AG04450 (cell line): ENCODE measurements at regions not wholly inside any gene's neighbourhood (a gene's known extent, or its start where the extent isn't known, plus 50 kb on each side); places are given as distances from the start of the nearest gene placed in this dataset.

Source experiments
- CTCF ChIA-PET: fragments of 300-600, 350-600 bp; formaldehyde crosslinking; extraction: SDS; loops from one replicate; lab custom pipeline; 2022; ENCODE audit warnings: antibody characterized with exemption, inconsistent platforms; lab: Charles Lee
- POLR2A ChIA-PET: fragments of 350-600 bp; formaldehyde crosslinking; extraction: SDS; loops from one replicate; lab custom pipeline; 2021; ENCODE audit warnings: antibody characterized with exemption, inconsistent platforms; lab: Yijun Ruan, JAX
- DNase-seq: peaks from one replicate; pipeline ENCODE4 v3.0.0-alpha.2; 2011; ENCODE audit warnings: low read depth, low spot score
- H3K27ac ChIP-seq: one replicate; pipeline ENCODE4 v1.5.1; 2012; ENCODE audit warnings: low read depth, low read length, control low read depth
- H3K27me3 ChIP-seq: one replicate; pipeline ENCODE4 v1.6.0; 2012; ENCODE audit warnings: low read length; ENCODE audit not compliant: control insufficient read depth, insufficient read depth
- H3K4me3 ChIP-seq: 2 replicates; pipeline ENCODE4 v1.5.1; 2011; ENCODE audit warnings: mild to moderate bottlenecking, low read depth, low read length, control low read depth
- H3K9me3 ChIP-seq: 2 replicates; pipeline ENCODE4 v1.5.1; 2012; ENCODE audit warnings: low read length; ENCODE audit not compliant: control insufficient read depth, insufficient read depth
- TF ChIP-seq, protein P1 (sequence below): IDR thresholded peaks from 2 replicates; pipeline ENCODE4 v1.5.1; 2011; ENCODE audit warnings: low read depth, low read length, control low read depth, inconsistent platforms

DNA sequence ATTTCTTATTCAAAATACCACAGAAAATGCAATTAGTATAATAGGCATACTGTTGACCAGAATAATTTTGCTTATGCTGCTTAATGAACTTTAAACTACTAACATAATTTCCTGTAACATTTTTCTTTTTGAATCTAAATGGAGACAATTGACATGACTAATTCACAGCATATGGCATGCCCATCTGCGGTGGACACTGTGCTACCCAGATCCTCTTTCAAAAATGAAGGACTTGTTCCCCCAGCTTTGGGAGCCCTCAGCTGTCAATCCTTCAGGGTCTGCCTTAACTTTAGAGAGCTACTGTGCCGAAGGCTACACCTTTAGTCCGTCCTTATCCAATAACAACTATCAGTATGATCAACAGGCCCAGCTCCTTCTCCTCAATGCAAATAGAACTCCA is 789.0 kb downstream of the PLA2G4A start:
- Histone ChIP-seq H3K9me3 (peaks cover 17% of the 10 kb centered on the region), H3K27ac (no peak overlapping the region), H3K27me3 (no peaks in the 10 kb centered on the region), H3K4me3 (no peak overlapping the region)
- no peak for DNase-seq
- ChIA-PET CTCF (no interaction called here), POLR2A (no interaction called here)
- TF ChIP-seq, protein P1, sequence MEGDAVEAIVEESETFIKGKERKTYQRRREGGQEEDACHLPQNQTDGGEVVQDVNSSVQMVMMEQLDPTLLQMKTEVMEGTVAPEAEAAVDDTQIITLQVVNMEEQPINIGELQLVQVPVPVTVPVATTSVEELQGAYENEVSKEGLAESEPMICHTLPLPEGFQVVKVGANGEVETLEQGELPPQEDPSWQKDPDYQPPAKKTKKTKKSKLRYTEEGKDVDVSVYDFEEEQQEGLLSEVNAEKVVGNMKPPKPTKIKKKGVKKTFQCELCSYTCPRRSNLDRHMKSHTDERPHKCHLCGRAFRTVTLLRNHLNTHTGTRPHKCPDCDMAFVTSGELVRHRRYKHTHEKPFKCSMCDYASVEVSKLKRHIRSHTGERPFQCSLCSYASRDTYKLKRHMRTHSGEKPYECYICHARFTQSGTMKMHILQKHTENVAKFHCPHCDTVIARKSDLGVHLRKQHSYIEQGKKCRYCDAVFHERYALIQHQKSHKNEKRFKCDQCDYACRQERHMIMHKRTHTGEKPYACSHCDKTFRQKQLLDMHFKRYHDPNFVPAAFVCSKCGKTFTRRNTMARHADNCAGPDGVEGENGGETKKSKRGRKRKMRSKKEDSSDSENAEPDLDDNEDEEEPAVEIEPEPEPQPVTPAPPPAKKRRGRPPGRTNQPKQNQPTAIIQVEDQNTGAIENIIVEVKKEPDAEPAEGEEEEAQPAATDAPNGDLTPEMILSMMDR, result no peak

DNA sequence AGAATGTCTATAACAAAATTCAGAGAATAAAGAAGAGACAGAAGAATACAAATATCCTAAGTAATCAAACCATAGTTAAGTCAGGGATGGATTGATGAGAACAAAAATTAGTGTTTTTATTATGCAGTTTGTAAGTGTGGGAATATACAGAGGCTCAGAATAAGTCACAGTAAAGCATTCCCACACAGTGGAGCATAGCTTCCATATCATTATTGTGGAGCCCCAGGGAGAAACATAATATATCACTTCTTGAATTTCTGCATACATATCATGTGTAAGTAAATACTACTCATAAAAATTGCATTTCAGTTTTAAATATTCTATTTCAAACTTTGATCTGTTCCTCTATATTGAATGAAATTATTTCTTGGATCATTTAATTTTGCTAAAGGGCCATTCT is 790.4 kb downstream of the PLA2G4A start:
- POLR2A ChIA-PET, result no interaction called here
- Histone ChIP-seq H3K27ac (no peak overlapping the region), H3K27me3 (no peaks in the 10 kb centered on the region), H3K4me3 (no peak overlapping the region), H3K9me3 (peaks cover 17% of the 10 kb centered on the region)
- CTCF ChIA-PET, result no interaction called here
- no peak for DNase-seq
- TF ChIP-seq, protein P1, result no peak

DNA sequence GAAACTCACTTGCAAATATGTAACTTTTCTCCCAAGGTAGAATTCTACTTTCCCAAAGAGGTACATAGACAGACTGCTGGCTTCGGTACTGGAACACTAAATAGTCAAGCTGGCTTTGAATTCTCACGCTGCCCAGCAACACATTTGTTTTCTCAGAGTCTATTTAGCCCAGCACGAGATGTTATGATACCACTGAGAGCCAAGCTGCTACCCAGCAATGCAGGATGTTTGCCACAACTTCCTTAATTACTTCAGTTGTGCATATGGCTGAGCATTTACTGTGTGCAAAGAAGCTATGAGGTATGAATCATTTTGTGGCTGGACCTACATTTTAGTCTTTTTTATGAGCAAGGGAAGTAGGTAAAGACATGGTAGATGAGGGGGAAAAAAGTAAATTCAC is 793.2 kb downstream of the PLA2G4A start:
- no peak for DNase-seq
- Histone ChIP-seq H3K27ac (no peak overlapping the region), H3K4me3 (no peak overlapping the region), H3K9me3 (peaks cover under 1% of the 10 kb centered on the region; the same call in 1 of the 2 replicates), H3K27me3 (no peaks in the 10 kb centered on the region)
- TF ChIP-seq, protein P1, result no peak
- ChIA-PET POLR2A (no interaction called here), CTCF (interaction anchor here (0.7 to 0.8 kb wide), 2 partner anchors 9 to 356 kb away, joined by 3 read pairs; no protein-coding TSS in a partner anchor)

DNA sequence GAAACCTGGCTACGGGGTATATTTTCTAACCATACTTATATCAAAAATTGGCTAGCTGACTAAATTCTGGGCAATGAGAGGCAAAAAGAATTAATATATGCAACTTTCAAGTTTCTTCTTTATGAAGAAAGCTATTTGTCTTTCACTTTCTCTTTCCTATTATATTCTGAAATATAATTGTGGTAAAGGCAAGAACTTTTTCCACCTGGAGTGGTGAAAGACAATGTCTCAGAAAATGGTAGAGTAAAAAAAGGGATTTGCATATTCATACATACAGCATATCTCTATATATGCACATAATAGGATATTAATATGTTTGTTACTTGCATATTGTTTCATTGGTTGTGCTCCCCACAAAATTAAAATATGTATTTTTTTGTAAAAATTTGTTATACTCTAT is 793.8 kb downstream of the PLA2G4A start:
- TF ChIP-seq, protein P1, result no peak
- Histone ChIP-seq H3K4me3 (no peak overlapping the region), H3K27ac (no peak overlapping the region), H3K9me3 (no peaks in the 10 kb centered on the region), H3K27me3 (no peaks in the 10 kb centered on the region)
- DNase-seq, result no peak
- ChIA-PET POLR2A (no interaction called here), CTCF (interaction anchor here (0.8 kb wide), 1 partner anchor 10 kb away, joined by 3 read pairs; no protein-coding TSS in a partner anchor)

DNA sequence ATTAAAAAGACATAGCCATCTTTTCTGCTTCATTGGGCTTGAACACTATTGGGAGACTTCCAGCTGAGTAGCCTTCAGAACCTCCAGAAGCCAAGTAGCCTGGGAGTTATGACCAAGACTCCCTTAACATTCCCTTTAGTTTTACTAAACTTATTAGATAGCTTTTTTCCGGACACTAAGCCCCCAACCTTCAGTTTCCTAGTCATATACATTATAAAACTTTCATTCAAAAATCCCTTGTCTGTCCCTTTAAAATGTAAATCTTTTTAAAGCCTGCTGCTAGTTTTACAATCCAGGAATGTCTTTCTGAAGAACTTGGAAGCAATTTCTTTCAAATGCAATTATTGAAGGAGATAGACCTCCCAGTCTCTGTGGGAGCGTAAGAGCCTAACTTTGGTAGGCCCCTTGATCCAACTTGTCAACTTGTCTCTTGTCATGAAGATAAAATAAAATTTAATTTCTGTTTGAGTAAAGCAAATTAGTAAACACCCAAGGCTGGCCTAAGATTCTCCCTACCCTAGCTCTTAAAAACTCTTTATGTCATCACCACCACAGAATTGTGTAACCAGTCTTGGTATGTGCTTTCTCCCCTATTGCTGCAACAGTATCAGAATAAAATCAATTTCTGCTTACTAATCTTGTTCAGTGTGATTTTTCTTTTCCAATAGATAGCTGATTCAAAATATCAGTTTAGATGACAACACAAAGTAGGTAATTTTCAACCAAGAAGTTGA is 796.2 kb downstream of the PLA2G4A start:
- POLR2A ChIA-PET, result no interaction called here
- DNase-seq, result no peak
- H3K9me3 ChIP-seq, result no peaks in the 10 kb centered on the region
- TF ChIP-seq, protein P1, result no peak
- no peak overlapping the region for H3K4me3 ChIP-seq
- H3K27me3 ChIP-seq, result no peaks in the 10 kb centered on the region
- H3K27ac ChIP-seq, result no peak overlapping the region
- CTCF ChIA-PET, result interaction anchor here (1.1 kb wide), 1 partner anchor 574 kb away, joined by 3 read pairs; no protein-coding TSS in a partner anchor
